ENCODE measurements at regions not wholly inside any gene's neighbourhood (a gene's known extent, or its start where the extent isn't known, plus 50 kb on each side); places are given as distances from the start of the nearest gene placed in this dataset.

DNA sequence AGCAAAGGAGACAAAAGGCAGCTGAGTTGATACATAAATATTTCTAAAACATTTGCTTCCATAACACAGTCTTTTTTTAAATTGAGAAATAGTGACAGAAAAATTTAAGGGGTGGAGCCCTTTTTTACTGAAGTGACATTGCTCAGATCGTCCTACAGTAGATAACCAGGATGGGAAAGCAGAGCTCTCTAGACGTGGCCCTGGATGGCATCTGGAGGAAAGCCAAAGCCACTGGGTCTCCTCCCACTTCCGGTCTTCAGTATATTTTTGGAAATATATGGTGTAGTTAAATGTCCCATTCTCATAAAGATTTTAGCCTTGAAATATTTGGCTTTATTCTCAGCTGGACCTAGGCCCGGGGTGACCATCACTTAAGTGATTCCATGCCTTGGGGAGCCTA, 326.1 kb downstream of the ZNF621 start:
- H3K27me3 ChIP-seq = no peaks in the 10 kb centered on the region
- no peak overlapping the region for H3K4me3 ChIP-seq
- no peak overlapping the region for H3K27ac ChIP-seq
- no peaks in the 10 kb centered on the region for H3K36me3 ChIP-seq
- 68 to 80% (median 72%) methylated on average over 4 of the region's 4 CpGs for WGBS, 5 donors
- no peak for TF ChIP-seq POLR2AphosphoS5 (IDR thresholded peaks at IDR 0.05)
- TF ChIP-seq POLR2A (IDR thresholded peaks at IDR 0.05) = no peak
- TF ChIP-seq EP300 (IDR thresholded peaks at IDR 0.05) = no peak
- TF ChIP-seq, protein P1, sequence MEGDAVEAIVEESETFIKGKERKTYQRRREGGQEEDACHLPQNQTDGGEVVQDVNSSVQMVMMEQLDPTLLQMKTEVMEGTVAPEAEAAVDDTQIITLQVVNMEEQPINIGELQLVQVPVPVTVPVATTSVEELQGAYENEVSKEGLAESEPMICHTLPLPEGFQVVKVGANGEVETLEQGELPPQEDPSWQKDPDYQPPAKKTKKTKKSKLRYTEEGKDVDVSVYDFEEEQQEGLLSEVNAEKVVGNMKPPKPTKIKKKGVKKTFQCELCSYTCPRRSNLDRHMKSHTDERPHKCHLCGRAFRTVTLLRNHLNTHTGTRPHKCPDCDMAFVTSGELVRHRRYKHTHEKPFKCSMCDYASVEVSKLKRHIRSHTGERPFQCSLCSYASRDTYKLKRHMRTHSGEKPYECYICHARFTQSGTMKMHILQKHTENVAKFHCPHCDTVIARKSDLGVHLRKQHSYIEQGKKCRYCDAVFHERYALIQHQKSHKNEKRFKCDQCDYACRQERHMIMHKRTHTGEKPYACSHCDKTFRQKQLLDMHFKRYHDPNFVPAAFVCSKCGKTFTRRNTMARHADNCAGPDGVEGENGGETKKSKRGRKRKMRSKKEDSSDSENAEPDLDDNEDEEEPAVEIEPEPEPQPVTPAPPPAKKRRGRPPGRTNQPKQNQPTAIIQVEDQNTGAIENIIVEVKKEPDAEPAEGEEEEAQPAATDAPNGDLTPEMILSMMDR (IDR thresholded peaks at IDR 0.05) = no peak
- intact Hi-C loops (cut with DNase I; ENCODE audit: low total_unique reads) = no loop called here
- H3K9me3 ChIP-seq = no peaks in the 10 kb centered on the region
- no peaks in the 10 kb centered on the region for H3K4me1 ChIP-seq
- DNase-seq = no peak

DNA sequence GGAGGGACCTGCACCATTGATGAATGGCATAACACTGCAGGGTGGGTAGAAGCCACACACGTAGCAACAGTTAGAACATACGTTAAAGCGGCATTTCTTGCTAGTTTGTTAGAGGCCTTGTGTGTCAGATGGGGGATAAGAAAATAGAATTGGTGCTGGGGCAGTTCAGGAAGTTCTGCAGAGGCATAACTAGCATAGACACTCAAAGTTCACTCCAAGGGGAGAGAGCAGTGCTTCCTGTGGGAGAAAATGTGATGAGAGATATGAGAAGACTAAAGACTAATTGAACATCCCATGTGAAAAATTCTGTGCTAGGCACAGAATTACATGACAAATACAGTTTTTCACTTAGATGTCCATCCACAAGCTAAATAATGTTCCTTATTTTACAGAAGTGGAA, 327.1 kb downstream of the ZNF621 start:
- H3K27ac ChIP-seq = no peak overlapping the region
- WGBS, 5 donors = 92 to 96% (median 94%) methylated on average over 3 of the region's 3 CpGs

DNA sequence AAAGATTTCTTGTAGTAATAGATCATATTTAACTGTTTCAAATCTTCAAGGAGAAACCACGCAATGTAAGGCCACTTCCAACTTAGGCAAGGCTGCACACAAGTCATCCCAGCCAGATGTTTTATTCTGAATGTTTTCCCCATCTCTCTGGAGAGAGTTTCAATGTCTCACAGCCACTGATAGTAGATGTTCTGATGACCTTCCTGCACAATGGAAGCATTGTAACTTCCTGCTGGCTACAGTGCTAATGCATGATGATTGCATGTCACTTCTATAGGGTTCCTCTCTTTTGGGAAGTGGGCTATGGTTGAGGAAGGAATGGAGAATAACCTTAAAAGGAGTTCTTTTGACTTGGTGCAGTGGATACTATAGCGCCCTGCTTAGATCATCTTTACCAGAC, 328.0 kb downstream of the ZNF621 start:
- intact Hi-C loops (cut with DNase I; ENCODE audit: low total_unique reads) = no loop called here
- H3K9me3 ChIP-seq = no peaks in the 10 kb centered on the region
- H3K27me3 ChIP-seq = no peaks in the 10 kb centered on the region
- WGBS, 5 donors = 87 to 100% (median 96%) methylated on average over 2 of the region's 2 CpGs
- no peak for TF ChIP-seq POLR2AphosphoS5 (IDR thresholded peaks at IDR 0.05)
- TF ChIP-seq, protein P1 (IDR thresholded peaks at IDR 0.05) = no peak
- no peak for TF ChIP-seq EP300 (IDR thresholded peaks at IDR 0.05)
- TF ChIP-seq POLR2A (IDR thresholded peaks at IDR 0.05) = no peak
- H3K4me1 ChIP-seq = no peaks in the 10 kb centered on the region
- no peak overlapping the region for H3K4me3 ChIP-seq
- H3K36me3 ChIP-seq = no peaks in the 10 kb centered on the region
- no peak for DNase-seq
- H3K27ac ChIP-seq = no peak overlapping the region

More for the DNA sequence above, 327.1 kb downstream of the ZNF621 start:
- intact Hi-C loops (cut with DNase I; ENCODE audit: low total_unique reads) = no loop called here
- no peaks in the 10 kb centered on the region for H3K9me3 ChIP-seq
- H3K27me3 ChIP-seq = no peaks in the 10 kb centered on the region
- H3K36me3 ChIP-seq = no peaks in the 10 kb centered on the region
- no peak overlapping the region for H3K4me3 ChIP-seq
- TF ChIP-seq, protein P1 (IDR thresholded peaks at IDR 0.05) = no peak
- no peak for DNase-seq
- no peaks in the 10 kb centered on the region for H3K4me1 ChIP-seq

DNA sequence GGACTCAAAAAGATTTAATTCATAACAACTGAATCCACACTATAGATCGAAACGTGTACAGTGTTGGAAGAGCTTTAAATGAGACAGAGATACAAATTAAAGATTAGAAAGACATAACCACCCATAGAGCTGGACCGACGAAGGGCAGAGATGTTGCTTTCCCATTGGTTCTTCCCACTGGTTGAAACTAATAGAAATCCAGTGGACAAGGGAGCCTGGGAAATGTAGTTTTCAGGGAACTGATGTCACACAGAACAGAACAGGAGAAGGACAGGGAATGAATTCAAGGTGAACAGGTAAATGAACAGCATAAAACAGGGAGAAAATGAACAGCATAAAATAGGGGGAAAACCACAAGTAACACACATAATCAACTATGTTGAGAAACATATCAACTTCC, 328.7 kb downstream of the ZNF621 start:
- intact Hi-C loops (cut with DNase I; ENCODE audit: low total_unique reads) = no loop called here
- TF ChIP-seq POLR2A (IDR thresholded peaks at IDR 0.05) = no peak
- no peak for TF ChIP-seq EP300 (IDR thresholded peaks at IDR 0.05)
- no peak for TF ChIP-seq POLR2AphosphoS5 (IDR thresholded peaks at IDR 0.05)
- TF ChIP-seq, protein P1 (IDR thresholded peaks at IDR 0.05) = no peak
- H3K9me3 ChIP-seq = no peaks in the 10 kb centered on the region
- no peaks in the 10 kb centered on the region for H3K4me1 ChIP-seq
- H3K27ac ChIP-seq = no peak overlapping the region
- DNase-seq = no peak
- H3K36me3 ChIP-seq = no peaks in the 10 kb centered on the region
- WGBS, 5 donors = 91 to 95% (median 92%) methylated on average over 4 of the region's 4 CpGs
- H3K4me3 ChIP-seq = no peak overlapping the region
- no peaks in the 10 kb centered on the region for H3K27me3 ChIP-seq
